Activated naive CD4-positive, alpha-beta T cell treated with anti-CD3 and anti-CD28 coated beads, Interleukin-2, amount 10 ng/mL, durations not matched to agents 7 days and 5 days (primary cell): ENCODE measurements at regions not wholly inside any gene's neighbourhood (a gene's known extent, or its start where the extent isn't known, plus 50 kb on each side); places are given as distances from the start of the nearest gene placed in this dataset.
"Not testable (repeated sequence)": the region's sequence is repeated elsewhere in the genome, so short reads cannot be mapped to it uniquely, and the experiment has no call there.

Experiments
- CTCF ChIA-PET: fragments of 350-600 bp; sonication (Branson Sonifier 250); formaldehyde crosslinking; loops from one replicate; lab custom pipeline; 2021; ENCODE audit warnings: antibody characterized with exemption; lab: Charles Lee
- DNase-seq: peaks from one replicate; pipeline ENCODE4 v3.0.0-alpha.2; 2020
- H3K27ac Mint-ChIP-seq: one replicate; pipeline ENCODE4 v1.8.0; 2021; ENCODE audit warnings: mild to moderate bottlenecking, moderate library complexity, mixed read lengths
- H3K27me3 Mint-ChIP-seq: one replicate; pipeline ENCODE4 v1.8.0; 2021; ENCODE audit warnings: mild to moderate bottlenecking, mixed read lengths
- H3K36me3 Mint-ChIP-seq: one replicate; pipeline ENCODE4 v1.8.0; 2021; ENCODE audit warnings: mixed read lengths
- H3K4me1 Mint-ChIP-seq: one replicate; pipeline ENCODE4 v1.8.0; 2021; ENCODE audit warnings: mixed read lengths
- H3K4me3 Mint-ChIP-seq: one replicate; pipeline ENCODE4 v1.8.0; 2021; ENCODE audit warnings: mild to moderate bottlenecking, moderate library complexity, mixed read lengths
- H3K9me3 Mint-ChIP-seq: one replicate; pipeline ENCODE4 v1.8.0; 2021; ENCODE audit warnings: mixed read lengths

GRCh38 chr4:179709961-179710624 is 2267.9 kb upstream of the AGA start:
- Mint-ChIP-seq H3K4me1 (no peaks in the 10 kb centered on the region), H3K27ac (no peak overlapping the region), H3K27me3 (no peaks in the 10 kb centered on the region), H3K36me3 (no peaks in the 10 kb centered on the region), H3K4me3 (no peak overlapping the region), H3K9me3 (peaks cover 4% of the 10 kb centered on the region)
- DNase-seq: no peak
- CTCF ChIA-PET: no interaction called here

DNA sequence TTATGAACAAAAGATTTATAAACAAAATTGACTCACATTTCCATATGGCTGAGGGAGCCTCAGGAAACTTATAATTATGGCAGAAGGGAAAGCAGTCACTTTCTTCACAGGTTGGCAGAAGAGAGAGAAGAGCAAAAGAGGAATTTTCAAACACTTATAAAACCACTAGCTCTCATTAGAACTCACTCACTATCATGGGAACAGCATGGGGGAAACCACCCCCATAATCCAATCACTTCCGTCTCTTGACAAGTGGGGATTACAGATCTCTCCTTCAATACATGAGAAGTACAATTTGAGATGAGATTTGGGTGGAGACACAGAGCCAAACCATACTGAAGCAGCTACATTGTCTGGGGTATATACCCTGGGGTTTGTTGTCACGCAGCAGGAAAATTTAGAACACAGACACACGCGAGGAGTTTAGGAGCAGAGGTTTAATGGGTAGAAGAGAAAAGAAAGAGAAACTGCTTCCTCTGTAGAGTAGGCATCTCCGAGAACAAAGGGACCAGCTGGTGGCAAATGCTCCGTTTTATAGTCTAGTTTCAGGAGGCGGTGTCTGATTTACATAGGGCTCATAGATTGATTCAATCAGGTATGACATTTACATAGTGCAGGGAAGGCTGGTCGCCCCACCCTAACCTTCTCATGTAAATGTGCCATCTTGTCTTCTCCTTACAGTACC is 2277.7 kb upstream of the AGA start:
- no peaks in the 10 kb centered on the region for H3K27me3 Mint-ChIP-seq
- H3K4me1 Mint-ChIP-seq: no peaks in the 10 kb centered on the region

GRCh38 chr4:179726491-179726890 is 2284.3 kb upstream of the AGA start:
- H3K36me3 Mint-ChIP-seq, CTCF ChIA-PET, DNase-seq, H3K4me3 Mint-ChIP-seq, H3K4me1 Mint-ChIP-seq, H3K27ac Mint-ChIP-seq, H3K27me3 Mint-ChIP-seq: not testable (repeated sequence)
- H3K9me3 Mint-ChIP-seq: peaks cover 12% of the 10 kb centered on the region

More for the DNA sequence above, 2277.7 kb upstream of the AGA start:
- Mint-ChIP-seq H3K4me3 (no peak overlapping the region), H3K9me3 (peaks cover 14% of the 10 kb centered on the region), H3K36me3 (no peaks in the 10 kb centered on the region), H3K27ac (no peak overlapping the region)
- no peak for DNase-seq
- CTCF ChIA-PET: no interaction called here

DNA sequence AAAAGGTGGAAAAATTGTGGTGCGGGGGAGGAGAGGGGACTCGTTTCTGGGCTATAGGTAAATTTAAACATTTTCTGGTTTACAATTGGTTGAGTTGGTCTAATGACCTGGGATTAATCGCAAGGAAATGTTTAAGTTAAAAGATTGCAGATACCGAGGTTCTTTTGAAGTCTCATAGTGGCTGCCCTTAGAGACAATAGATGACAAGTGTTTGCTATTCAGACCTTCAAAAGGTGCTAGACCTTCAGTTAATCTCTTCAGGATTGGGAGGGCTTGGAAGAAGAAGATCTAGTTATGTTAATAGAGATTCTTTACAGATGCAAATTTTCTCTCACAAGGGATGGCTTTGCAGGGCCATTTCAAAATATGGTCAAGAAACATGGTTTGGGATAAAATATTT is 2286.1 kb upstream of the AGA start:
- no peaks in the 10 kb centered on the region for H3K27me3 Mint-ChIP-seq
- no peaks in the 10 kb centered on the region for H3K4me1 Mint-ChIP-seq
- H3K36me3 Mint-ChIP-seq: no peaks in the 10 kb centered on the region
- H3K27ac Mint-ChIP-seq: no peak overlapping the region
- CTCF ChIA-PET: no interaction called here
- no peak for DNase-seq
- H3K9me3 Mint-ChIP-seq: peaks cover 8% of the 10 kb centered on the region
- H3K4me3 Mint-ChIP-seq: no peak overlapping the region

DNA sequence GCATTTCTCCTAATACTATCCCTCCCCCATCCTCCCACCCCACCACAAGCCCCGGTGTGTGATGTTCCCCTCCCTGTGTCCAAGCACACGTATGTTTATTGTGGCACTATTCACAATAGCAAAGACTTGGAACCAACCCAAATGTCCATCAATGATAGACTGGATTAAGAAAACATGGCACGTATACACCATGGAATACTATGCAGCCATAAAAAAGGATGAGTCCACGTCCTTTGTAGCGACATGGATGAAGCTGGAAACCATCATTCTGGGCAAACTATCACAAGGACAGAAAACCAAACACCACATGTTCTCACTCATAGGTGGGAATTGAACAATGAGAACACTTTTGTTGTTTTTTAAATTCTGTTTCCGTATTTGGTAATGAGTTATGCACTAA is 2294.6 kb upstream of the AGA start:
- CTCF ChIA-PET, H3K27me3 Mint-ChIP-seq, H3K27ac Mint-ChIP-seq, DNase-seq, H3K36me3 Mint-ChIP-seq, H3K4me1 Mint-ChIP-seq, H3K4me3 Mint-ChIP-seq: not testable (repeated sequence)
- peaks cover 11% of the 10 kb centered on the region for H3K9me3 Mint-ChIP-seq

DNA sequence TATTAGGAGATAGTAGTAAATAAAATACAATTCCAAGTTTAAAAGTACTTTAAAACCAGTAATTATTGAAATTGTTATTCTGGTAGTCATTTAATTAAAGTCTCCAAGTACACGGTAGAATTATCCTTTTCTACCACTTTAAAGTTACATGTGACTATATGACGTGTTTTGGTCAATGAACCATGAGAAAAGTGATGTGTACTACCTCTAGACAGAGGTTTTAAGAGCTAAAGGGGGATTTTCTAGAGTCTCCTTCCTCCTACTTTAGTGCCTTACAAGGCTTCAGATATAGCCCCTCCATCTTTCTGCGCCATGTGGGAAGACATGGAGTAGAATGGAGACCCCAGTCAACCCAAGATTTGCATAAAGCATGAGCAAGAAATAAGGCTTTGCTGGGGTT is 2296.6 kb upstream of the AGA start:
- Mint-ChIP-seq H3K27ac (no peak overlapping the region), H3K9me3 (peaks cover 5% of the 10 kb centered on the region), H3K27me3 (no peaks in the 10 kb centered on the region), H3K4me1 (no peaks in the 10 kb centered on the region), H3K4me3 (no peak overlapping the region), H3K36me3 (no peaks in the 10 kb centered on the region)
- no peak for DNase-seq
- CTCF ChIA-PET: no interaction called here

GRCh38 chr4:179747218-179747910 is 2305.1 kb upstream of the AGA start:
- Mint-ChIP-seq H3K27me3 (no peaks in the 10 kb centered on the region), H3K4me1 (no peaks in the 10 kb centered on the region), H3K27ac (no peak overlapping the region), H3K9me3 (peaks cover 12% of the 10 kb centered on the region), H3K36me3 (no peaks in the 10 kb centered on the region), H3K4me3 (no peak overlapping the region)
- DNase-seq: no peak
- CTCF ChIA-PET: no interaction called here

- DNase-seq: no peak
- CTCF ChIA-PET: no interaction called here
- H3K4me1 Mint-ChIP-seq: no peaks in the 10 kb centered on the region
- no peak overlapping the region for H3K27ac Mint-ChIP-seq
- peaks cover 12% of the 10 kb centered on the region for H3K9me3 Mint-ChIP-seq
- H3K4me3 Mint-ChIP-seq: no peak overlapping the region
- H3K27me3 Mint-ChIP-seq: no peaks in the 10 kb centered on the region
- H3K36me3 Mint-ChIP-seq: no peaks in the 10 kb centered on the region
These were observed 2306.6 kb upstream of the AGA start for GRCh38 chr4:179748837-179749236.

DNA sequence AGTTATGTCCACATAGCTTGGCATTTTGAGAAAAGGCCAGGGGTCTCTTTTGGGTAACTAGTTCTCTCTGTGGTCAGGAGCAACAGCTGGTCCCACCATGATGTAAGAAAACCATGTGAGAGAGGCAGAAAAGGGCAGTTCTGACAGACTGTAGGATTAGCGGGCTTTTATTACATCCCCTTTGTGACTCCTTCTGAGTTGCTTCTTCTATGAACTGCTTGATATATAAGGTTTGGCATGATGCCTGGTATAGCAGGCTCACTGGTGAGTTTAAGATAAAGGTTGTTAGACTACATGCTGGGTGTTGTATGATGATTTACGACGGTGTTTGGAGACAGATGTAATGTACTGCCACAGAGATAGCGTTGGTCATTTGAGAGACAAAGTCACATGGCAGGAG is 2308.1 kb upstream of the AGA start:
- CTCF ChIA-PET: no interaction called here
- H3K4me3 Mint-ChIP-seq: no peak overlapping the region
- H3K9me3 Mint-ChIP-seq: peaks cover 12% of the 10 kb centered on the region
- no peaks in the 10 kb centered on the region for H3K27me3 Mint-ChIP-seq
- H3K27ac Mint-ChIP-seq: no peak overlapping the region
- DNase-seq: no peak
- H3K36me3 Mint-ChIP-seq: no peaks in the 10 kb centered on the region
- no peaks in the 10 kb centered on the region for H3K4me1 Mint-ChIP-seq

- H3K27ac Mint-ChIP-seq: no peak overlapping the region
- no peaks in the 10 kb centered on the region for H3K4me1 Mint-ChIP-seq
- DNase-seq: no peak
- no peaks in the 10 kb centered on the region for H3K27me3 Mint-ChIP-seq
- CTCF ChIA-PET: no interaction called here
- peaks cover 7% of the 10 kb centered on the region for H3K9me3 Mint-ChIP-seq
- H3K36me3 Mint-ChIP-seq: no peaks in the 10 kb centered on the region
- H3K4me3 Mint-ChIP-seq: no peak overlapping the region
These were observed 2309.4 kb upstream of the AGA start for GRCh38 chr4:179751669-179752068.

GRCh38 chr4:179755322-179755721 is 2313.1 kb upstream of the AGA start:
- H3K4me1 Mint-ChIP-seq: no peaks in the 10 kb centered on the region
- DNase-seq: no peak
- CTCF ChIA-PET: interaction anchor here (1.6 kb wide), 1 partner anchor 16 kb away, joined by 3 read pairs; no protein-coding TSS in a partner anchor
- H3K27me3 Mint-ChIP-seq: no peaks in the 10 kb centered on the region
- peaks cover 2% of the 10 kb centered on the region for H3K9me3 Mint-ChIP-seq
- H3K36me3 Mint-ChIP-seq: no peaks in the 10 kb centered on the region
- H3K4me3 Mint-ChIP-seq: no peak overlapping the region
- H3K27ac Mint-ChIP-seq: no peak overlapping the region

DNA sequence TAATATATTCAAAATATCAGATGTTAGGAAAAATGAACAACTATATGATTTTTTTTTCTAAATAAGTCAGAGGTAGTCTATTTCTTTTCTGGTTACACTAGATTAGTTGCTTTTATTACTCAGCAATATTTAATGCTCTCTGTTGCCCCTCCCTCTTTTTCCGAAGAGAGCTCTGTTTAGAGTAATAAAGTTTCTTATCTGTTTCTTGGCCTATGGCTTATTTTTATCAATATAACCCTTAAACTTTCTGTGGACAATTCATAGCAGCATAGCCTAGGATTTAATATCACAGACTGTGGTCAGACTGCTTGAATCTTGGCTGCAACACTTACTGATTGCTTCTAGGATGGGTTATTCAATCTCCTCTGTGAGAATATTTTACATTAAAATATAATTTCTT is 2315.4 kb upstream of the AGA start:
- no peak for DNase-seq
- CTCF ChIA-PET: no interaction called here
- no peaks in the 10 kb centered on the region for H3K4me1 Mint-ChIP-seq
- peaks cover 4% of the 10 kb centered on the region for H3K9me3 Mint-ChIP-seq
- H3K36me3 Mint-ChIP-seq: no peaks in the 10 kb centered on the region
- no peak overlapping the region for H3K4me3 Mint-ChIP-seq
- no peak overlapping the region for H3K27ac Mint-ChIP-seq
- no peaks in the 10 kb centered on the region for H3K27me3 Mint-ChIP-seq

- CTCF ChIA-PET: no interaction called here
- DNase-seq: no peak
- Mint-ChIP-seq H3K36me3 (no peaks in the 10 kb centered on the region), H3K4me3 (no peak overlapping the region), H3K4me1 (no peaks in the 10 kb centered on the region), H3K27ac (no peak overlapping the region), H3K9me3 (peaks cover 2% of the 10 kb centered on the region), H3K27me3 (no peaks in the 10 kb centered on the region)
These were observed 2320.6 kb upstream of the AGA start for GRCh38 chr4:179762840-179763239.

DNA sequence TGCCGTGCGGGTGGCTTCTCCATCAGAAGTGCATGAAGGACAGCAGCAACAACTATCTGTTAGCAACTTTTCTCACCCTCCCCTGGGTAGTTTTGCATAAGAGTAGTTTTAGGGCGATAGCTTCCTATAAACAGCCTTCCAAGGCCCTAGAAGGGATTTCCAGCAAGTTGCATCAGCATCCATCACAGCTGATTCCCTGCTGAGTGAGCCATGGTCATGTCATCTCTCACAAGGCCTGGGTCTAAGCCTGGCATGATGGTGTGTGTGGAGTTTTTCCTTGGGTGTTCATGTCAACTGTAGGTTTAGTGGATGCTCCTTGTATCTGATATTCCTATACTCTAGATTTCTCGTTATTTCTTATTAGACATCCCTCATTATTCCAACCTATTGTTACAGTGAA is 2324.7 kb upstream of the AGA start:
- Mint-ChIP-seq H3K36me3 (no peaks in the 10 kb centered on the region), H3K4me3 (no peak overlapping the region), H3K9me3 (peaks cover 3% of the 10 kb centered on the region), H3K4me1 (no peaks in the 10 kb centered on the region), H3K27me3 (no peaks in the 10 kb centered on the region), H3K27ac (no peak overlapping the region)
- CTCF ChIA-PET: no interaction called here
- DNase-seq: no peak

DNA sequence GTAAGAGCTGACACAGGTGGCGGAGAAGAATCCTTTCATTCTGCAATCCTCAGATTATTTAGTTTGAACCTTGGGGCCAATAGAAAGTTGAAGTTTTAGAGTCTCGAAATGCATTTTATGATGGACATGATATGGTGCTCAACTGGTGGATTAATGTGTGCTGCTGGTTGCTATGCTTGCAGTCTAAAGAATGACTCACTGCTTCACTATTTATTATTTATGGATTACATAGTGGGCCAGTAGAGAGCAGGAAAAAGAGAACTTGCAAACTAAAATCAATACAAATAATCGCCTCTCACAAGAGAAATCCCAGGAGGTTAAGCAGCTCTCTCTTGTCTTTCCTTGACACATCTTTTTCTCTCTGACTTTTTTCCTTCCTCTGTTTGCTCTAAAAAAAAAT is 2326.8 kb upstream of the AGA start:
- Mint-ChIP-seq H3K4me3 (no peak overlapping the region), H3K9me3 (peaks cover 6% of the 10 kb centered on the region), H3K27ac (no peak overlapping the region)

More for the DNA sequence above, 2326.8 kb upstream of the AGA start:
- no peaks in the 10 kb centered on the region for H3K4me1 Mint-ChIP-seq
- H3K36me3 Mint-ChIP-seq: no peaks in the 10 kb centered on the region
- CTCF ChIA-PET: no interaction called here
- H3K27me3 Mint-ChIP-seq: no peaks in the 10 kb centered on the region
- DNase-seq: no peak
